OCI-LY1 (cell line): ENCODE measurements at regions not wholly inside any gene's neighbourhood (a gene's known extent, or its start where the extent isn't known, plus 50 kb on each side); places are given as distances from the start of the nearest gene placed in this dataset.

ENCODE experiments used
- H2AFZ ChIP-seq: fragments of 200-600 bp; sonication (generic), shearing (Covaris generic); 2 replicates; pipeline ENCODE4 v1.6.0; 2014; ENCODE audit warnings: antibody characterized with exemption, mild to moderate bottlenecking, low read length
- H3F3A ChIP-seq: fragments of 200-600 bp; sonication (generic), shearing (Covaris generic); 2 replicates; pipeline ENCODE4 v1.6.0; 2014; ENCODE audit warnings: mild to moderate bottlenecking, antibody characterized with exemption, low read length, moderate library complexity; ENCODE audit not compliant: insufficient read depth
- H3K27ac ChIP-seq: fragments of 200-600 bp; sonication (generic); 2 replicates; pipeline ENCODE4 v1.5.1; 2014; ENCODE audit warnings: low read length, mixed run types, mild to moderate bottlenecking, low read depth; ENCODE audit not compliant: poor library complexity, severe bottlenecking
- H3K27me3 ChIP-seq: fragments of 200-600 bp; sonication (generic); 2 replicates; pipeline ENCODE4 v1.6.0; 2014; ENCODE audit warnings: antibody characterized with exemption, mild to moderate bottlenecking, low read length, moderate library complexity; ENCODE audit not compliant: insufficient read depth
- H3K36me3 ChIP-seq: fragments of 200-600 bp; sonication (generic); 2 replicates; pipeline ENCODE4 v1.6.1; 2014; ENCODE audit warnings: mild to moderate bottlenecking, antibody characterized with exemption, low read length, moderate library complexity, mixed read lengths; ENCODE audit not compliant: insufficient read depth
- H3K4me1 ChIP-seq: fragments of 200-600 bp; sonication (generic); 2 replicates; pipeline ENCODE4 v1.5.1; 2014; ENCODE audit warnings: mild to moderate bottlenecking, low read length, moderate library complexity; ENCODE audit not compliant: insufficient read depth, severe bottlenecking
- H3K4me2 ChIP-seq: fragments of 200-600 bp; sonication (generic), shearing (Covaris generic); 2 replicates; pipeline ENCODE4 v1.6.1; 2014; ENCODE audit warnings: low read length
- H3K4me3 ChIP-seq: fragments of 200-600 bp; sonication (generic); 2 replicates; pipeline ENCODE4 v1.5.1; 2014; ENCODE audit warnings: low read length, low read depth, mild to moderate bottlenecking, mixed read lengths; ENCODE audit not compliant: poor library complexity, severe bottlenecking
- H3K79me2 ChIP-seq: fragments of 200-600 bp; shearing (Covaris generic); 2 replicates; pipeline ENCODE4 v1.6.1; 2016; ENCODE audit warnings: mixed run types, low read length, mixed read lengths; ENCODE audit not compliant: insufficient read depth
- H3K9ac ChIP-seq: fragments of 200-600 bp; sonication (generic), shearing (Covaris generic); 2 replicates; pipeline ENCODE4 v1.6.1; 2014; ENCODE audit warnings: mild to moderate bottlenecking, low read length, mixed read lengths
- H3K9me2 ChIP-seq: fragments of 200-600 bp; sonication (generic), shearing (Covaris generic); 2 replicates; pipeline ENCODE4 v1.6.1; 2014; ENCODE audit warnings: low read depth, mild to moderate bottlenecking, low read length, mixed read lengths
- H3K9me3 ChIP-seq: fragments of 200-600 bp; shearing (Covaris generic); 2 replicates; pipeline ENCODE4 v1.6.1; 2014; ENCODE audit warnings: low read length, mixed read lengths
- H4K20me1 ChIP-seq: fragments of 200-600 bp; sonication (generic), shearing (Covaris generic); 2 replicates; pipeline ENCODE4 v1.6.0; 2016; ENCODE audit warnings: mild to moderate bottlenecking, low read length; ENCODE audit not compliant: insufficient read depth
- CTCF ChIP-seq: fragments of 200-600 bp; sonication (generic), shearing (Covaris generic); IDR thresholded peaks from 2 replicates; pipeline ENCODE4 v1.5.1; 2017; ENCODE audit warnings: mild to moderate bottlenecking, antibody characterized with exemption, low read length, moderate library complexity, mixed read lengths
- EZH2 ChIP-seq: fragments of 200-600 bp; sonication (generic), shearing (Covaris generic); IDR thresholded peaks from 2 replicates; pipeline ENCODE4 v1.8.0; 2017; ENCODE audit warnings: borderline replicate concordance, mixed run types, mild to moderate bottlenecking, antibody characterized with exemption, low read length, moderate library complexity, mixed read lengths

DNA sequence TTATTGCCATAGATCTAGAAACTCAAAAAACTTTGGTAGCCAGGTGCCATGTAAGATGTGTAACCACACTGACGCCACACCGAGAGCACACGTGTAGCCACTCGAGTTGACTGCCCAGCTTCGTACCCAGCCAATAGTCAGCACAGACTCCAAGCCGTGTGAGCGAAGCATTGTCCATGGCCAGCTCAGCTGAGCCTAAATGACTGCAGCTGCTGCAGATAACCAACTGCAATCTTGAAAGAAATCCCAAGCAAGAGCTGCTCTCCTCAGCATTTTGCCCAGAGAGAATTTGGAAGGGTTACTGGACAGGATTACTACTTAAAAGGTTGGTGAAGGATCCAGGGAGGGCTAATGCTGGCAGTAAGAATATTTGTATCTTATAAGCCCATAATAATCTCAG is 193.0 kb upstream of the THRB start:
- H3K27ac ChIP-seq: no peak overlapping the region
- no peak for TF ChIP-seq EZH2
- TF ChIP-seq CTCF: no peak
- H3K4me2 ChIP-seq: no peak overlapping the region
- H3K36me3 ChIP-seq: no peaks in the 10 kb centered on the region
- H3K9me2 ChIP-seq: no peaks in the 10 kb centered on the region
- no peaks in the 10 kb centered on the region for H3K9me3 ChIP-seq
- H3K4me3 ChIP-seq: no peak overlapping the region
- no peaks in the 10 kb centered on the region for H3K4me1 ChIP-seq
- H3K27me3 ChIP-seq: no peaks in the 10 kb centered on the region
- no peak overlapping the region for H2AFZ ChIP-seq
- no peaks in the 10 kb centered on the region for H3K79me2 ChIP-seq
- H3F3A ChIP-seq: no peaks in the 10 kb centered on the region
- no peaks in the 10 kb centered on the region for H4K20me1 ChIP-seq
- H3K9ac ChIP-seq: no peak overlapping the region

GRCh38 chr3:24688446-24689148 is 193.9 kb upstream of the THRB start:
- TF ChIP-seq CTCF (no peak), EZH2 (no peak)
- H3K4me1 ChIP-seq: no peaks in the 10 kb centered on the region
- no peaks in the 10 kb centered on the region for H3K79me2 ChIP-seq
- no peaks in the 10 kb centered on the region for H3K27me3 ChIP-seq
- no peak overlapping the region for H3K4me3 ChIP-seq
- H4K20me1 ChIP-seq: no peaks in the 10 kb centered on the region
- H3K9me3 ChIP-seq: no peaks in the 10 kb centered on the region
- no peak overlapping the region for H3K27ac ChIP-seq
- no peaks in the 10 kb centered on the region for H3K36me3 ChIP-seq
- H3K4me2 ChIP-seq: no peak overlapping the region
- H2AFZ ChIP-seq: no peak overlapping the region
- no peaks in the 10 kb centered on the region for H3K9me2 ChIP-seq
- no peaks in the 10 kb centered on the region for H3F3A ChIP-seq
- H3K9ac ChIP-seq: no peak overlapping the region

DNA sequence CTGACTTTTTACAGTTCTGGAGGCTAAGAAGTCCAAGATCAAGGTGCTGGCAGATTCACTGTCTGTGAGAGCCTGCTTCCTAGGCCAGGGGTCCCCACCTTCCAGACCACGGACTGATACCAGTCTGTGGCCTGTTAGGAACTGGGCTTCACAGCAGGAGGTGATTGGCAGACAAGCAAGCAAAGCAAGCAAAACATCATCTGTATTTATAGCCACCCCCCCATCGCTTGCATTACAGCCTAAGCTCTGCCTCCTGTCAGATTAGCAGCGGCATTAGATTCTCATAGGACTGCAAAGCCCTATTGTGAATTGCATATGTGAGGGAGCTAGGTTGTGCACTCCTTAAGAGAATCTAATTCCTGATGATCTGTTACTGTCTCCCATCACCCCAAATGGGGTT is 194.7 kb upstream of the THRB start:
- Histone ChIP-seq H3K27me3 (no peaks in the 10 kb centered on the region), H3K9me3 (no peaks in the 10 kb centered on the region), H3F3A (no peaks in the 10 kb centered on the region), H3K4me2 (no peak overlapping the region), H3K9me2 (no peaks in the 10 kb centered on the region), H3K9ac (no peak overlapping the region), H3K36me3 (no peaks in the 10 kb centered on the region), H2AFZ (no peak overlapping the region), H3K27ac (no peak overlapping the region), H4K20me1 (no peaks in the 10 kb centered on the region), H3K4me1 (no peaks in the 10 kb centered on the region), H3K4me3 (no peak overlapping the region), H3K79me2 (no peaks in the 10 kb centered on the region)
- no peak for TF ChIP-seq CTCF
